ENCODE measurements at regions not wholly inside any gene's neighbourhood (a gene's known extent, or its start where the extent isn't known, plus 50 kb on each side); places are given as distances from the start of the nearest gene placed in this dataset.

DNA sequence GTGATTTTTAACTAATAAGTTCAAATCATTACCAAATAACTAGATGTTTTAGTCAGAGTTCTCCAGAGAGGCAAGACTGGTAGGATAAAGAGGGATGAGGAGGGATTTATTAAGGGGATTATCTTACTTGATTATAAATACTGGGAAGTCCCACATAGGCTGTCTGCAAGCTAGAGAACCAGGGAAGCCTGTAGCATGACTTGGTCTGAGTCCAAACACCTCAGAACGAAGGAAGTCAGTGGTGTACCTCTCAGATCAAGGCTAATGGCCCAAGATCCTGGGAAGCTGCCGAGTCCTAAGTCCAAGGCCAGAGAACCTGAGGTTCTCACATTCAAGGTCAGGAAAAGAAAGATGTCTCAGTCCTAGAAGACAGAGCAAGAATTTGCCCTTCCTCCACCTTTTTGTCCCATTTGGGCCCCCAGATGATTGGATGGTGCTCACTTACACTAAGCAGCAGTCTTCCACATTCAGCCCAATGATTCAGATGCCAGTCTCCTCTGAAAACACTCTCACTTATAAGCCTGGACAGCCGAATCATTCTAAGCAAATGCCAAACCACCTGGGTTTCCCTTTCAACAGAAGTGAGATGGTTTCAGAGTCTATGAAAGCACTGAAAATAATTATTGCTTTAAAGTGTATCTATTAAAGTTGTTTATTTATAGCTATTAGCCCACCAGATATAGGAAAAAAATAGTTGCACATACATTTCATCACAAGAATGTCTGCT is 1599.2 kb downstream of the OLFM4 start:
- no peaks in the 10 kb centered on the region for H3K9me3 ChIP-seq (ENCODE audit: control insufficient read depth in 4 of 4, low read length in 3 of 4)
- DNase-seq (ENCODE audit: low spot score) = no peak
- TF ChIP-seq FOXA2 (IDR thresholded peaks at IDR 0.05) (no peak), TAF1 (conservative IDR thresholded peaks at IDR 0.05) (no peak), HNF4G (IDR thresholded peaks at IDR 0.05) (no peak), GABPA (IDR thresholded peaks at IDR 0.05 in 1 of 2, conservative IDR thresholded peaks at IDR 0.05 in 1 of 2) (no peak), EGR1 (IDR thresholded peaks at IDR 0.05; ENCODE audit: low read depth in 2 of 2) (no peak), SP1 (IDR thresholded peaks at IDR 0.05) (no peak), NR2F2 (IDR thresholded peaks at IDR 0.05) (no peak), RXRA (IDR thresholded peaks at IDR 0.05) (no peak), JUND (IDR thresholded peaks at IDR 0.05) (no peak), RAD21 (IDR thresholded peaks at IDR 0.05) (no peak), FOXA1 (IDR thresholded peaks at IDR 0.05) (no peak), HNF4A (conservative IDR thresholded peaks at IDR 0.05) (no peak), YY1 (IDR thresholded peaks at IDR 0.05) (no peak)
- TF ChIP-seq, protein P1, sequence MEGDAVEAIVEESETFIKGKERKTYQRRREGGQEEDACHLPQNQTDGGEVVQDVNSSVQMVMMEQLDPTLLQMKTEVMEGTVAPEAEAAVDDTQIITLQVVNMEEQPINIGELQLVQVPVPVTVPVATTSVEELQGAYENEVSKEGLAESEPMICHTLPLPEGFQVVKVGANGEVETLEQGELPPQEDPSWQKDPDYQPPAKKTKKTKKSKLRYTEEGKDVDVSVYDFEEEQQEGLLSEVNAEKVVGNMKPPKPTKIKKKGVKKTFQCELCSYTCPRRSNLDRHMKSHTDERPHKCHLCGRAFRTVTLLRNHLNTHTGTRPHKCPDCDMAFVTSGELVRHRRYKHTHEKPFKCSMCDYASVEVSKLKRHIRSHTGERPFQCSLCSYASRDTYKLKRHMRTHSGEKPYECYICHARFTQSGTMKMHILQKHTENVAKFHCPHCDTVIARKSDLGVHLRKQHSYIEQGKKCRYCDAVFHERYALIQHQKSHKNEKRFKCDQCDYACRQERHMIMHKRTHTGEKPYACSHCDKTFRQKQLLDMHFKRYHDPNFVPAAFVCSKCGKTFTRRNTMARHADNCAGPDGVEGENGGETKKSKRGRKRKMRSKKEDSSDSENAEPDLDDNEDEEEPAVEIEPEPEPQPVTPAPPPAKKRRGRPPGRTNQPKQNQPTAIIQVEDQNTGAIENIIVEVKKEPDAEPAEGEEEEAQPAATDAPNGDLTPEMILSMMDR (IDR thresholded peaks at IDR 0.05; ENCODE audit: low read depth, low read length, missing input control) = no peak
- TF ChIP-seq, protein P2, sequence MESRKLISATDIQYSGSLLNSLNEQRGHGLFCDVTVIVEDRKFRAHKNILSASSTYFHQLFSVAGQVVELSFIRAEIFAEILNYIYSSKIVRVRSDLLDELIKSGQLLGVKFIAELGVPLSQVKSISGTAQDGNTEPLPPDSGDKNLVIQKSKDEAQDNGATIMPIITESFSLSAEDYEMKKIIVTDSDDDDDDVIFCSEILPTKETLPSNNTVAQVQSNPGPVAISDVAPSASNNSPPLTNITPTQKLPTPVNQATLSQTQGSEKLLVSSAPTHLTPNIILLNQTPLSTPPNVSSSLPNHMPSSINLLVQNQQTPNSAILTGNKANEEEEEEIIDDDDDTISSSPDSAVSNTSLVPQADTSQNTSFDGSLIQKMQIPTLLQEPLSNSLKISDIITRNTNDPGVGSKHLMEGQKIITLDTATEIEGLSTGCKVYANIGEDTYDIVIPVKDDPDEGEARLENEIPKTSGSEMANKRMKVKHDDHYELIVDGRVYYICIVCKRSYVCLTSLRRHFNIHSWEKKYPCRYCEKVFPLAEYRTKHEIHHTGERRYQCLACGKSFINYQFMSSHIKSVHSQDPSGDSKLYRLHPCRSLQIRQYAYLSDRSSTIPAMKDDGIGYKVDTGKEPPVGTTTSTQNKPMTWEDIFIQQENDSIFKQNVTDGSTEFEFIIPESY (IDR thresholded peaks at IDR 0.05) = no peak
- TF ChIP-seq, protein P3, sequence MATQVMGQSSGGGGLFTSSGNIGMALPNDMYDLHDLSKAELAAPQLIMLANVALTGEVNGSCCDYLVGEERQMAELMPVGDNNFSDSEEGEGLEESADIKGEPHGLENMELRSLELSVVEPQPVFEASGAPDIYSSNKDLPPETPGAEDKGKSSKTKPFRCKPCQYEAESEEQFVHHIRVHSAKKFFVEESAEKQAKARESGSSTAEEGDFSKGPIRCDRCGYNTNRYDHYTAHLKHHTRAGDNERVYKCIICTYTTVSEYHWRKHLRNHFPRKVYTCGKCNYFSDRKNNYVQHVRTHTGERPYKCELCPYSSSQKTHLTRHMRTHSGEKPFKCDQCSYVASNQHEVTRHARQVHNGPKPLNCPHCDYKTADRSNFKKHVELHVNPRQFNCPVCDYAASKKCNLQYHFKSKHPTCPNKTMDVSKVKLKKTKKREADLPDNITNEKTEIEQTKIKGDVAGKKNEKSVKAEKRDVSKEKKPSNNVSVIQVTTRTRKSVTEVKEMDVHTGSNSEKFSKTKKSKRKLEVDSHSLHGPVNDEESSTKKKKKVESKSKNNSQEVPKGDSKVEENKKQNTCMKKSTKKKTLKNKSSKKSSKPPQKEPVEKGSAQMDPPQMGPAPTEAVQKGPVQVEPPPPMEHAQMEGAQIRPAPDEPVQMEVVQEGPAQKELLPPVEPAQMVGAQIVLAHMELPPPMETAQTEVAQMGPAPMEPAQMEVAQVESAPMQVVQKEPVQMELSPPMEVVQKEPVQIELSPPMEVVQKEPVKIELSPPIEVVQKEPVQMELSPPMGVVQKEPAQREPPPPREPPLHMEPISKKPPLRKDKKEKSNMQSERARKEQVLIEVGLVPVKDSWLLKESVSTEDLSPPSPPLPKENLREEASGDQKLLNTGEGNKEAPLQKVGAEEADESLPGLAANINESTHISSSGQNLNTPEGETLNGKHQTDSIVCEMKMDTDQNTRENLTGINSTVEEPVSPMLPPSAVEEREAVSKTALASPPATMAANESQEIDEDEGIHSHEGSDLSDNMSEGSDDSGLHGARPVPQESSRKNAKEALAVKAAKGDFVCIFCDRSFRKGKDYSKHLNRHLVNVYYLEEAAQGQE (IDR thresholded peaks at IDR 0.05) = no peak
- TF ChIP-seq, protein P4, sequence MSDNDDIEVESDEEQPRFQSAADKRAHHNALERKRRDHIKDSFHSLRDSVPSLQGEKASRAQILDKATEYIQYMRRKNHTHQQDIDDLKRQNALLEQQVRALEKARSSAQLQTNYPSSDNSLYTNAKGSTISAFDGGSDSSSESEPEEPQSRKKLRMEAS (IDR thresholded peaks at IDR 0.05) = no peak
- TF ChIP-seq, protein P5, sequence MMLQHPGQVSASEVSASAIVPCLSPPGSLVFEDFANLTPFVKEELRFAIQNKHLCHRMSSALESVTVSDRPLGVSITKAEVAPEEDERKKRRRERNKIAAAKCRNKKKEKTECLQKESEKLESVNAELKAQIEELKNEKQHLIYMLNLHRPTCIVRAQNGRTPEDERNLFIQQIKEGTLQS (IDR thresholded peaks at IDR 0.05) = no peak
- no peaks in the 10 kb centered on the region for H3K4me1 ChIP-seq (ENCODE audit: control insufficient read depth in 4 of 4, insufficient read depth in 4 of 4, low read length in 3 of 4)
- H3K27ac ChIP-seq (ENCODE audit: low read depth in 1 of 2, low read length in 2 of 2) = no peak overlapping the region
- H3K9ac ChIP-seq (ENCODE audit: low read depth in 1 of 2, low read length in 2 of 2) = no peak overlapping the region
- H3K4me3 ChIP-seq (ENCODE audit: low read depth in 1 of 3, low read length in 3 of 3) = no peak overlapping the region
- WGBS = 77% methylated on average over 3 of the region's 3 CpGs
- H3K27me3 ChIP-seq (ENCODE audit: control insufficient read depth in 4 of 4, insufficient read depth in 4 of 4, low read length in 3 of 4) = peaks cover 0 to 3% (median 0%) of the 10 kb centered on the region in 4 donors
- H3K36me3 ChIP-seq (ENCODE audit: control insufficient read depth in 4 of 4, insufficient read depth in 3 of 4, low read depth in 1 of 4, low read length in 3 of 4) = no peaks in the 10 kb centered on the region
